ENCODE measurements at regions not wholly inside any gene's neighbourhood (a gene's known extent, or its start where the extent isn't known, plus 50 kb on each side); places are given as distances from the start of the nearest gene placed in this dataset.
"Not testable (repeated sequence)": the region's sequence is repeated elsewhere in the genome, so short reads cannot be mapped to it uniquely, and the experiment has no call there.

GRCh38 chr6:168992446-168993144 lies 261.1 kb downstream of the THBS2 start:
- CTCF ChIA-PET = no interaction called here
- DNase-seq (ENCODE audit: extremely low spot score) = no peak
- POLR2A ChIA-PET = no interaction called here
- TF ChIP-seq PKNOX1 (IDR thresholded peaks at IDR 0.05) = peak; percentile 85
- peak; percentile 69 for TF ChIP-seq CTBP1 (IDR thresholded peaks at IDR 0.05; ENCODE audit: borderline replicate concordance)
- no peak for TF ChIP-seq SP1 (IDR thresholded peaks at IDR 0.05)

DNA sequence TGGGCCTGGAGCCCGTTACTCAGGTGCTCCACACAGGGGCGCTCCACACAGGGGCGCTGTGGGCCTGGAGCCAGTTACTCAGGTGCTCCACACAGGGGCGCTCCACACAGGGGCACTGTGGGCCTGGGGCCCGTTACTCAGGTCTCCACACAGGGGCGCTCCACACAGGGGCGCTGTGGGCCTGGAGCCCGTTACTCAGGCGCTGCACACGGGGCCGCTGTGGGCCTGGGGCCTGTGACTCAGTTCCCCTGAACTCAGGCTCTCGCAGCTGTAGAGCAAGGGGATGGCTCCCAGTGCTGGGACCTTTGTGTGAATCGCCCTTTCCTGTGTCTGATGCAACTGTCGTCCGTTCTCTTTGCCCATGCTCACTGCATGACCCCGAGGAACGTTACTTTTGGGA lies 262.0 kb downstream of the THBS2 start:
- DNase-seq (ENCODE audit: extremely low spot score); CTCF ChIA-PET; POLR2A ChIA-PET: not testable (repeated sequence)

GRCh38 chr6:168990019-168990751 lies 263.5 kb downstream of the THBS2 start:
- POLR2A ChIA-PET = no interaction called here
- no peak for DNase-seq (ENCODE audit: extremely low spot score)
- CTCF ChIA-PET = no interaction called here

GRCh38 chr6:168989421-168989820 lies 264.2 kb downstream of the THBS2 start:
- ChIA-PET POLR2A (no interaction called here), CTCF (no interaction called here)
- TF ChIP-seq ELF4 (IDR thresholded peaks at IDR 0.05) (no peak), L3MBTL2 (conservative IDR thresholded peaks at IDR 0.05) (no peak), SP1 (IDR thresholded peaks at IDR 0.05) (no peak), ARNT (IDR thresholded peaks at IDR 0.05) (no peak), TARDBP (IDR thresholded peaks at IDR 0.05) (no peak)
- DNase-seq (ENCODE audit: extremely low spot score) = no peak

More at GRCh38 chr6:168990019-168990751, 263.5 kb downstream of the THBS2 start:
- TF ChIP-seq FOXM1 (IDR thresholded peaks at IDR 0.05; ENCODE audit: borderline replicate concordance) (no peak), ZNF384 (IDR thresholded peaks at IDR 0.05) (no peak), CTBP1 (IDR thresholded peaks at IDR 0.05; ENCODE audit: borderline replicate concordance) (no peak), FOXA1 (IDR thresholded peaks at IDR 0.05) (no peak), SP1 (IDR thresholded peaks at IDR 0.05) (no peak), LEF1 (IDR thresholded peaks at IDR 0.05; ENCODE audit: borderline replicate concordance) (no peak), FOXK2 (IDR thresholded peaks at IDR 0.05) (no peak), HDGF (IDR thresholded peaks at IDR 0.05; ENCODE audit: borderline replicate concordance) (no peak), SUZ12 (IDR thresholded peaks at IDR 0.05) (no peak), L3MBTL2 (conservative IDR thresholded peaks at IDR 0.05) (no peak), ELF4 (IDR thresholded peaks at IDR 0.05) (no peak), TARDBP (IDR thresholded peaks at IDR 0.05) (no peak), ARNT (IDR thresholded peaks at IDR 0.05) (no peak), BHLHE40 (IDR thresholded peaks at IDR 0.05; ENCODE audit: borderline replicate concordance) (no peak), NFRKB (IDR thresholded peaks at IDR 0.05) (no peak)

GRCh38 chr6:168988801-168989200 lies 264.8 kb downstream of the THBS2 start:
- CTCF ChIA-PET = no interaction called here
- TF ChIP-seq ZNF384 (IDR thresholded peaks at IDR 0.05) = no peak
- no peak for TF ChIP-seq NFRKB (IDR thresholded peaks at IDR 0.05)
- no peak for TF ChIP-seq HDGF (IDR thresholded peaks at IDR 0.05; ENCODE audit: borderline replicate concordance)
- no peak for TF ChIP-seq SP1 (IDR thresholded peaks at IDR 0.05)
- TF ChIP-seq L3MBTL2 (conservative IDR thresholded peaks at IDR 0.05) = no peak
- no peak for TF ChIP-seq CTBP1 (IDR thresholded peaks at IDR 0.05; ENCODE audit: borderline replicate concordance)
- TF ChIP-seq PKNOX1 (IDR thresholded peaks at IDR 0.05) = no peak
- TF ChIP-seq TARDBP (IDR thresholded peaks at IDR 0.05) = no peak
- TF ChIP-seq SUZ12 (IDR thresholded peaks at IDR 0.05) = no peak
- no peak for TF ChIP-seq LEF1 (IDR thresholded peaks at IDR 0.05; ENCODE audit: borderline replicate concordance)
- TF ChIP-seq ARNT (IDR thresholded peaks at IDR 0.05) = no peak
- TF ChIP-seq FOXA1 (IDR thresholded peaks at IDR 0.05) = no peak
- POLR2A ChIA-PET = no interaction called here
- DNase-seq (ENCODE audit: extremely low spot score) = no peak

- CTCF ChIA-PET = no interaction called here
- no peak for TF ChIP-seq FOXK2 (IDR thresholded peaks at IDR 0.05)
- TF ChIP-seq ELF4 (IDR thresholded peaks at IDR 0.05) = no peak
- TF ChIP-seq SUZ12 (IDR thresholded peaks at IDR 0.05) = no peak
- no peak for TF ChIP-seq L3MBTL2 (conservative IDR thresholded peaks at IDR 0.05)
- TF ChIP-seq HDGF (IDR thresholded peaks at IDR 0.05; ENCODE audit: borderline replicate concordance) = no peak
- no peak for TF ChIP-seq FOXA1 (IDR thresholded peaks at IDR 0.05)
- TF ChIP-seq LEF1 (IDR thresholded peaks at IDR 0.05; ENCODE audit: borderline replicate concordance) = no peak
- no peak for TF ChIP-seq NFRKB (IDR thresholded peaks at IDR 0.05)
- TF ChIP-seq ARNT (IDR thresholded peaks at IDR 0.05) = no peak
- no peak for TF ChIP-seq SP1 (IDR thresholded peaks at IDR 0.05)
- no peak for TF ChIP-seq FOXM1 (IDR thresholded peaks at IDR 0.05; ENCODE audit: borderline replicate concordance)
- POLR2A ChIA-PET = no interaction called here
- no peak for DNase-seq (ENCODE audit: extremely low spot score)
These were observed 265.4 kb downstream of the THBS2 start for GRCh38 chr6:168988280-168988679.

DNA sequence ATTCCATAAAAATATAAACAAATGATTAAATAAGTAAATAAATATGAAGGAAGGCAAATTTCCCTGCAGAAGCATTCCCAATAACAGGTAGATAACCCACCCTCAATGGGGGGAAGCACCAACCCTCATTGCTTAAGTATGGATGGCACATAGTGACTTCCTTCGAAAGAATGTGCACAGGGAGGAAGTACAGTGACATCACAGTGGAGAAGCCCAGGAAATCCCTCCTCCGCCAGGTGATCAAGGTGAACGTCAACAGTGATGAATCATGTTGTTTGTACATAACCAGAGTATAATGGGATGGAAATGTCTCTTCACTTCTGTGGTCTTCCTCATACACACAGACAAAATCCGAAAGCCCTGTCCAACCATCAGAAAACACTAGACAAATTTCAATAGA lies 267.9 kb downstream of the THBS2 start:
- DNase-seq (ENCODE audit: extremely low spot score) = no peak
- CTCF ChIA-PET = no interaction called here
- TF ChIP-seq LEF1 (IDR thresholded peaks at IDR 0.05; ENCODE audit: borderline replicate concordance) (no peak), FOXM1 (IDR thresholded peaks at IDR 0.05; ENCODE audit: borderline replicate concordance) (no peak), CTBP1 (IDR thresholded peaks at IDR 0.05; ENCODE audit: borderline replicate concordance) (no peak), SP1 (IDR thresholded peaks at IDR 0.05) (no peak), SUZ12 (IDR thresholded peaks at IDR 0.05) (no peak), FOXK2 (IDR thresholded peaks at IDR 0.05) (no peak), TARDBP (IDR thresholded peaks at IDR 0.05) (no peak), ARNT (IDR thresholded peaks at IDR 0.05) (no peak), FOXA1 (IDR thresholded peaks at IDR 0.05) (no peak), NFRKB (IDR thresholded peaks at IDR 0.05) (no peak), ELF4 (IDR thresholded peaks at IDR 0.05) (no peak), ZNF384 (IDR thresholded peaks at IDR 0.05) (no peak), PKNOX1 (IDR thresholded peaks at IDR 0.05) (no peak), L3MBTL2 (conservative IDR thresholded peaks at IDR 0.05) (no peak), HDGF (IDR thresholded peaks at IDR 0.05; ENCODE audit: borderline replicate concordance) (no peak), BHLHE40 (IDR thresholded peaks at IDR 0.05; ENCODE audit: borderline replicate concordance) (no peak)
- POLR2A ChIA-PET = no interaction called here
